Neural cell (in vitro differentiated cells): ENCODE measurements at regions not wholly inside any gene's neighbourhood (a gene's known extent, or its start where the extent isn't known, plus 50 kb on each side); places are given as distances from the start of the nearest gene placed in this dataset.

Source experiments
- EP300 ChIP-seq: fragments of 450-650 bp; conservative IDR thresholded peaks from 2 replicates; pipeline ENCODE4 v1.6.1; 2014; ENCODE audit warnings: antibody characterized with exemption, mild to moderate bottlenecking, moderate library complexity; ENCODE audit not compliant: poor library complexity, severe bottlenecking
- SMC3 ChIP-seq: fragments of 450-650 bp; conservative IDR thresholded peaks from 2 replicates; pipeline ENCODE4 v1.6.1; 2014; ENCODE audit warnings: antibody characterized with exemption, mild to moderate bottlenecking, moderate library complexity; ENCODE audit not compliant: poor library complexity
- TAF1 ChIP-seq: IDR thresholded peaks from 2 replicates; pipeline ENCODE4 v1.6.1; 2012; ENCODE audit warnings: low read depth
- TF ChIP-seq, protein P1 (sequence below): fragments of 450-650 bp; IDR thresholded peaks from 2 replicates; pipeline ENCODE4 v1.5.1; 2014; ENCODE audit warnings: antibody characterized with exemption, mild to moderate bottlenecking, moderate library complexity; ENCODE audit not compliant: poor library complexity, severe bottlenecking
- TF ChIP-seq, protein P2 (sequence below): IDR thresholded peaks from 2 replicates; pipeline ENCODE4 v1.6.1; 2012; ENCODE audit warnings: borderline replicate concordance

DNA sequence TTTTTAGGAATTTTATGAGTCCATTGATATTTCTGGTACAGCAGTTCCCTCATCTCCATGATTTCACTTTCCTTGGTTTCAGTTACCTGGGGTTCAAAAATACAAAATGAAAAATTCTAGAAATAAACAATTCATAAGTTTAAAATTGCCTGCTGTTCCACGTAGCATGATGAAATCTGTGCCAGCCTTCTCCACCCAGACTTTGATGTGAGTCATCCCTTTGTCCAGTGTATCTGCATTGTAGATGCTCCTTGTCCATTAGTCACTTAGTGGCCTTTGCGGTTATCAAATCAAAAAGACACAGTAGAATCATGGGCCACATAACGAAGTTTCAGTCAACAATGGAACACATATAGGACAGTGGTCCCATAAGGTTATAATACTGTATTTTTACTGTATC is 286.9 kb downstream of the PTEN start:
- TF ChIP-seq, protein P1, sequence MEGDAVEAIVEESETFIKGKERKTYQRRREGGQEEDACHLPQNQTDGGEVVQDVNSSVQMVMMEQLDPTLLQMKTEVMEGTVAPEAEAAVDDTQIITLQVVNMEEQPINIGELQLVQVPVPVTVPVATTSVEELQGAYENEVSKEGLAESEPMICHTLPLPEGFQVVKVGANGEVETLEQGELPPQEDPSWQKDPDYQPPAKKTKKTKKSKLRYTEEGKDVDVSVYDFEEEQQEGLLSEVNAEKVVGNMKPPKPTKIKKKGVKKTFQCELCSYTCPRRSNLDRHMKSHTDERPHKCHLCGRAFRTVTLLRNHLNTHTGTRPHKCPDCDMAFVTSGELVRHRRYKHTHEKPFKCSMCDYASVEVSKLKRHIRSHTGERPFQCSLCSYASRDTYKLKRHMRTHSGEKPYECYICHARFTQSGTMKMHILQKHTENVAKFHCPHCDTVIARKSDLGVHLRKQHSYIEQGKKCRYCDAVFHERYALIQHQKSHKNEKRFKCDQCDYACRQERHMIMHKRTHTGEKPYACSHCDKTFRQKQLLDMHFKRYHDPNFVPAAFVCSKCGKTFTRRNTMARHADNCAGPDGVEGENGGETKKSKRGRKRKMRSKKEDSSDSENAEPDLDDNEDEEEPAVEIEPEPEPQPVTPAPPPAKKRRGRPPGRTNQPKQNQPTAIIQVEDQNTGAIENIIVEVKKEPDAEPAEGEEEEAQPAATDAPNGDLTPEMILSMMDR, result no peak
- no peak for TF ChIP-seq SMC3
- TF ChIP-seq TAF1, result no peak
- no peak for TF ChIP-seq EP300
- TF ChIP-seq, protein P2, sequence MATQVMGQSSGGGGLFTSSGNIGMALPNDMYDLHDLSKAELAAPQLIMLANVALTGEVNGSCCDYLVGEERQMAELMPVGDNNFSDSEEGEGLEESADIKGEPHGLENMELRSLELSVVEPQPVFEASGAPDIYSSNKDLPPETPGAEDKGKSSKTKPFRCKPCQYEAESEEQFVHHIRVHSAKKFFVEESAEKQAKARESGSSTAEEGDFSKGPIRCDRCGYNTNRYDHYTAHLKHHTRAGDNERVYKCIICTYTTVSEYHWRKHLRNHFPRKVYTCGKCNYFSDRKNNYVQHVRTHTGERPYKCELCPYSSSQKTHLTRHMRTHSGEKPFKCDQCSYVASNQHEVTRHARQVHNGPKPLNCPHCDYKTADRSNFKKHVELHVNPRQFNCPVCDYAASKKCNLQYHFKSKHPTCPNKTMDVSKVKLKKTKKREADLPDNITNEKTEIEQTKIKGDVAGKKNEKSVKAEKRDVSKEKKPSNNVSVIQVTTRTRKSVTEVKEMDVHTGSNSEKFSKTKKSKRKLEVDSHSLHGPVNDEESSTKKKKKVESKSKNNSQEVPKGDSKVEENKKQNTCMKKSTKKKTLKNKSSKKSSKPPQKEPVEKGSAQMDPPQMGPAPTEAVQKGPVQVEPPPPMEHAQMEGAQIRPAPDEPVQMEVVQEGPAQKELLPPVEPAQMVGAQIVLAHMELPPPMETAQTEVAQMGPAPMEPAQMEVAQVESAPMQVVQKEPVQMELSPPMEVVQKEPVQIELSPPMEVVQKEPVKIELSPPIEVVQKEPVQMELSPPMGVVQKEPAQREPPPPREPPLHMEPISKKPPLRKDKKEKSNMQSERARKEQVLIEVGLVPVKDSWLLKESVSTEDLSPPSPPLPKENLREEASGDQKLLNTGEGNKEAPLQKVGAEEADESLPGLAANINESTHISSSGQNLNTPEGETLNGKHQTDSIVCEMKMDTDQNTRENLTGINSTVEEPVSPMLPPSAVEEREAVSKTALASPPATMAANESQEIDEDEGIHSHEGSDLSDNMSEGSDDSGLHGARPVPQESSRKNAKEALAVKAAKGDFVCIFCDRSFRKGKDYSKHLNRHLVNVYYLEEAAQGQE, result no peak
